HG02642 (cell line): ENCODE measurements at regions not wholly inside any gene's neighbourhood (a gene's known extent, or its start where the extent isn't known, plus 50 kb on each side); places are given as distances from the start of the nearest gene placed in this dataset.
"Not testable (repeated sequence)": the region's sequence is repeated elsewhere in the genome, so short reads cannot be mapped to it uniquely, and the experiment has no call there.

Experiments used
- ATAC-seq: cut with Tn5 transposase; IDR thresholded peaks from one replicate; pipeline ENCODE4 v1.9.1; 2021; ENCODE audit warnings: mild to moderate bottlenecking; ENCODE audit not compliant: unreplicated experiment, poor library complexity

GRCh38 chr2:166831930-166832329 is 56.4 kb upstream of the XIRP2 start:
- ATAC-seq = no peak

- ATAC-seq = no peak
Measured at GRCh38 chr2:166825914-166826313, 62.4 kb upstream of the XIRP2 start.

- ATAC-seq = no peak
Measured at GRCh38 chr2:166814335-166814734, 73.9 kb upstream of the XIRP2 start.

- ATAC-seq = no peak
Measured at GRCh38 chr2:166812166-166812891, 76.0 kb upstream of the XIRP2 start.

GRCh38 chr2:166805753-166806152 is 82.5 kb upstream of the XIRP2 start:
- no peak for ATAC-seq

GRCh38 chr2:166803373-166804000 is 84.8 kb upstream of the XIRP2 start:
- no peak for ATAC-seq

GRCh38 chr2:166802475-166802874 is 85.8 kb upstream of the XIRP2 start:
- ATAC-seq = no peak

- no peak for ATAC-seq
Measured at GRCh38 chr2:166792808-166793207, 95.5 kb upstream of the XIRP2 start.

GRCh38 chr2:166786707-166787106 is 101.6 kb upstream of the XIRP2 start:
- no peak for ATAC-seq

- ATAC-seq = no peak
Measured at GRCh38 chr2:166784296-166784946, 103.9 kb upstream of the XIRP2 start.

- no peak for ATAC-seq
Measured at GRCh38 chr2:166775176-166775575, 113.1 kb upstream of the XIRP2 start.

- no peak for ATAC-seq
Measured at GRCh38 chr2:166773308-166773949, 114.9 kb upstream of the XIRP2 start.

GRCh38 chr2:166768393-166769123 is 119.7 kb upstream of the XIRP2 start:
- ATAC-seq = no peak

- not testable (repeated sequence) for ATAC-seq
Measured at GRCh38 chr2:166766769-166767322, 121.4 kb upstream of the XIRP2 start.

GRCh38 chr2:166766220-166766619 is 122.1 kb upstream of the XIRP2 start:
- no peak for ATAC-seq

GRCh38 chr2:166765141-166765540 is 123.1 kb upstream of the XIRP2 start:
- no peak for ATAC-seq

GRCh38 chr2:166764702-166765101 is 123.6 kb upstream of the XIRP2 start:
- ATAC-seq = no peak

GRCh38 chr2:166764216-166764615 is 124.1 kb upstream of the XIRP2 start:
- ATAC-seq = no peak

GRCh38 chr2:166762746-166763145 is 125.5 kb upstream of the XIRP2 start:
- ATAC-seq = no peak

GRCh38 chr2:166758956-166759355 is 129.3 kb upstream of the XIRP2 start:
- no peak for ATAC-seq
